H1 (cell line): ENCODE measurements at regions not wholly inside any gene's neighbourhood (a gene's known extent, or its start where the extent isn't known, plus 50 kb on each side); places are given as distances from the start of the nearest gene placed in this dataset.

Experiments
- CTCF ChIA-PET: fragments of 300-600 bp; sonication (Branson Sonifier 250); formaldehyde crosslinking; loops from one replicate; lab custom pipeline; 2021; ENCODE audit not compliant: partially characterized antibody; lab: Charles Lee
- POLR2A ChIA-PET: fragments of 300-600 bp; sonication (Branson Sonifier 250); formaldehyde crosslinking; loops from one replicate; lab custom pipeline; 2021; ENCODE audit warnings: inconsistent platforms; ENCODE audit not compliant: partially characterized antibody; lab: Charles Lee
- DNase-seq, 2 experiments: peaks; one replicate each; pipeline versions ENCODE4 v3.0.0 to v3.0.0-alpha.2; 2010 to 2022; ENCODE audit warnings: low spot score in 2 of 2, low read depth in 1 of 2, mixed read lengths in 1 of 2
- FAIRE-seq: peaks from 2 replicates; lab custom pipeline; 2011; peaks lifted over from hg19 to GRCh38; lab: Jason Lieb, UNC
- H2AFZ ChIP-seq: 2 replicates; pipeline ENCODE4 v1.8.1; 2012; ENCODE audit warnings: low read length, inconsistent platforms
- H2AK5ac ChIP-seq: 2 replicates; pipeline ENCODE4 v1.6.1; 2013; ENCODE audit warnings: low read depth, low read length
- H2BK120ac ChIP-seq: replicated peaks from 2 replicates; pipeline ENCODE3; 2013; ENCODE audit warnings: low read depth, low read length, inconsistent platforms
- H2BK12ac ChIP-seq: 2 replicates; pipeline ENCODE4 v1.6.1; 2013; ENCODE audit warnings: low read depth, low read length
- H2BK15ac ChIP-seq: 2 replicates; pipeline ENCODE4 v1.6.1; 2013; ENCODE audit warnings: low read length
- H2BK20ac ChIP-seq: 2 replicates; pipeline ENCODE4 v1.6.1; 2013; ENCODE audit warnings: low read length
- H2BK5ac ChIP-seq: 2 replicates; pipeline ENCODE4 v1.6.1; 2013; ENCODE audit warnings: low read depth, low read length
- H3K14ac ChIP-seq: 2 replicates; pipeline ENCODE4 v1.6.1; 2013; ENCODE audit warnings: inconsistent platforms; ENCODE audit not compliant: insufficient read length
- H3K18ac ChIP-seq: 2 replicates; pipeline ENCODE4 v1.6.1; 2013; ENCODE audit warnings: low read length; ENCODE audit errors: extremely low read depth
- H3K23ac ChIP-seq: 2 replicates; pipeline ENCODE4 v1.6.1; 2013; ENCODE audit warnings: inconsistent platforms; ENCODE audit not compliant: insufficient read length
- H3K23me2 ChIP-seq: 2 replicates; pipeline ENCODE4 v1.6.1; 2013; ENCODE audit warnings: low read depth, low read length
- H3K27ac ChIP-seq: 2 replicates; pipeline ENCODE4 v1.6.1; 2011; ENCODE audit warnings: low read depth, low read length, inconsistent platforms
- H3K27me3 ChIP-seq, 4 experiments: replicated peaks in 1 of 4; 1 replicate in 1 of 4; 2 replicates in 3 of 4; pipeline versions ENCODE4 v1.6.1 to v1.8.1; 2011 to 2013; ENCODE audit warnings: low read length in 3 of 4, mild to moderate bottlenecking in 3 of 4, inconsistent platforms in 2 of 4, mixed read lengths in 2 of 4, moderate library complexity in 1 of 4; ENCODE audit not compliant: control insufficient read depth in 3 of 4, insufficient read depth in 3 of 4; ENCODE audit errors: extremely low read depth in 1 of 4
- H3K36me3 ChIP-seq, 4 experiments: 2 replicates each; pipeline versions ENCODE4 v1.6.1 to v1.8.1; 2011 to 2013; ENCODE audit warnings: mild to moderate bottlenecking in 4 of 4, low read length in 3 of 4, moderate library complexity in 2 of 4, control low read depth in 1 of 4, inconsistent platforms in 1 of 4; ENCODE audit not compliant: insufficient read depth in 4 of 4, control insufficient read depth in 2 of 4
- H3K4ac ChIP-seq: replicated peaks from 2 replicates; pipeline ENCODE3; 2013; ENCODE audit warnings: low read length, low read depth, mixed read lengths, inconsistent platforms; ENCODE audit not compliant: insufficient read length
- H3K4me1 ChIP-seq, 4 experiments: replicated peaks in 1 of 4; 1 replicate in 1 of 4; 2 replicates in 3 of 4; pipeline versions ENCODE4 v1.6.1 to v1.8.1; 2011 to 2013; ENCODE audit warnings: low read length in 3 of 4, inconsistent platforms in 2 of 4, mixed read lengths in 1 of 4; ENCODE audit not compliant: insufficient read depth in 4 of 4, control insufficient read depth in 3 of 4
- H3K4me2 ChIP-seq, 2 experiments: 2 replicates each; pipeline versions ENCODE4 v1.6.1 to v1.8.1; 2011 to 2013; ENCODE audit warnings: low read depth in 2 of 2, low read length in 2 of 2, control low read depth in 1 of 2, inconsistent platforms in 1 of 2, mild to moderate bottlenecking in 1 of 2; ENCODE audit not compliant: insufficient read depth in 1 of 2
- H3K4me3 ChIP-seq, 4 experiments: fragments of 200-600, 300-600 bp in 1 of 4; sonication (generic), shearing (Covaris generic), sonication (Bioruptor Twin) in 1 of 4; 2 replicates each; pipeline versions ENCODE4 v1.5.1 to v1.8.1; 2011 to 2016; ENCODE audit warnings: low read length in 4 of 4, low read depth in 3 of 4, control low read depth in 2 of 4, inconsistent platforms in 2 of 4, mild to moderate bottlenecking in 2 of 4, mixed read lengths in 1 of 4, moderate library complexity in 1 of 4; ENCODE audit not compliant: insufficient read depth in 2 of 4; ENCODE audit errors: extremely low read depth in 1 of 4
- H3K56ac ChIP-seq: replicated peaks from 2 replicates; pipeline ENCODE3; 2013; ENCODE audit warnings: low read depth, mild to moderate bottlenecking, mixed read lengths, low read length, inconsistent platforms; ENCODE audit not compliant: insufficient read length
- H3K79me1 ChIP-seq: 2 replicates; pipeline ENCODE4 v1.6.1; 2013; ENCODE audit warnings: low read depth, low read length, control low read depth
- H3K79me2 ChIP-seq, 2 experiments: 2 replicates each; pipeline versions ENCODE4 v1.6.1 to v1.8.1; 2012 to 2013; ENCODE audit warnings: low read length in 2 of 2, mild to moderate bottlenecking in 2 of 2, inconsistent platforms in 1 of 2; ENCODE audit not compliant: insufficient read depth in 2 of 2, control insufficient read depth in 1 of 2
- H3K9ac ChIP-seq, 4 experiments: replicated peaks in 1 of 4; 1 replicate in 1 of 4; 2 replicates in 3 of 4; pipeline versions ENCODE4 v1.6.1 to v1.8.1; 2011 to 2013; ENCODE audit warnings: low read depth in 3 of 4, low read length in 3 of 4, control low read depth in 2 of 4, mild to moderate bottlenecking in 2 of 4, moderate library complexity in 2 of 4, inconsistent platforms in 1 of 4; ENCODE audit errors: extremely low read depth in 1 of 4
- H3K9me3 ChIP-seq, 2 experiments: 2 replicates each; pipeline versions ENCODE4 v1.6.1 to v1.8.1; 2012 to 2013; ENCODE audit warnings: mild to moderate bottlenecking in 2 of 2, moderate library complexity in 2 of 2, control low read depth in 1 of 2, inconsistent platforms in 1 of 2, low read depth in 1 of 2, low read length in 1 of 2, mixed read lengths in 1 of 2; ENCODE audit not compliant: insufficient read depth in 2 of 2
- H4K20me1 ChIP-seq, 2 experiments: replicated peaks in 1 of 2; 2 replicates each; pipeline versions ENCODE3 to v1.8.1; 2011 to 2013; ENCODE audit warnings: inconsistent platforms in 2 of 2, low read length in 2 of 2, mild to moderate bottlenecking in 1 of 2; ENCODE audit not compliant: insufficient read depth in 2 of 2, control insufficient read depth in 1 of 2
- H4K5ac ChIP-seq: 2 replicates; pipeline ENCODE4 v1.6.1; 2013; ENCODE audit warnings: low read length, low read depth, mixed read lengths, inconsistent platforms; ENCODE audit not compliant: insufficient read length
- H4K8ac ChIP-seq: 2 replicates; pipeline ENCODE4 v1.8.0; 2013; ENCODE audit warnings: mild to moderate bottlenecking, moderate library complexity, low read length, inconsistent platforms; ENCODE audit not compliant: insufficient read depth; ENCODE audit errors: extremely low read depth
- H4K91ac ChIP-seq: replicated peaks from 2 replicates; pipeline ENCODE3; 2013; ENCODE audit warnings: low read length, mixed read lengths, inconsistent platforms; ENCODE audit not compliant: insufficient read length
- CBX8 ChIP-seq: fragments of 300-800, 300-1000 bp; sonication (generic); IDR thresholded peaks from 2 replicates; pipeline ENCODE4 v1.7.1; 2016; ENCODE audit warnings: low read depth, low read length, borderline replicate concordance
- CHD1 ChIP-seq: IDR thresholded peaks from 2 replicates; pipeline ENCODE4 v1.6.1; 2012; ENCODE audit warnings: low read depth, low read length, improper control_type of control experiment
- EGR1 ChIP-seq: IDR thresholded peaks from 2 replicates; pipeline ENCODE4 v1.6.1; 2011; ENCODE audit warnings: low read depth, low read length, borderline replicate concordance
- FOSL1 ChIP-seq: IDR thresholded peaks from 2 replicates; pipeline ENCODE4 v1.6.1; 2011; ENCODE audit warnings: mild to moderate bottlenecking, low read depth, low read length, moderate library complexity; ENCODE audit not compliant: insufficient read depth
- JUN ChIP-seq: IDR thresholded peaks from 2 replicates; pipeline ENCODE4 v1.6.1; 2011; ENCODE audit warnings: low read depth, mild to moderate bottlenecking, improper control_type of control experiment, low read length
- JUND ChIP-seq: IDR thresholded peaks from 2 replicates; pipeline ENCODE4 v1.6.1; 2011; ENCODE audit warnings: mild to moderate bottlenecking, improper control_type of control experiment, low read length
- KDM4A ChIP-seq: IDR thresholded peaks from one replicate; pipeline ENCODE4 v1.7.1; 2012; ENCODE audit warnings: low read depth, mild to moderate bottlenecking, moderate library complexity, low read length, inconsistent platforms; ENCODE audit not compliant: severe bottlenecking
- NANOG ChIP-seq: IDR thresholded peaks from 2 replicates; pipeline ENCODE4 v1.6.1; 2011; ENCODE audit warnings: low read length, low read depth, mild to moderate bottlenecking, inconsistent platforms; ENCODE audit not compliant: insufficient read depth, poor library complexity, severe bottlenecking
- SP4 ChIP-seq: IDR thresholded peaks from 2 replicates; pipeline ENCODE4 v1.6.1; 2012; ENCODE audit warnings: low read length, inconsistent platforms
- TEAD4 ChIP-seq: IDR thresholded peaks from 2 replicates; pipeline ENCODE4 v1.6.1; 2012; ENCODE audit warnings: low read depth, low read length, inconsistent platforms, mixed read lengths
- ZNF274 ChIP-seq: IDR thresholded peaks from 2 replicates; pipeline ENCODE4 v1.7.0; 2012; ENCODE audit warnings: low read length, borderline replicate concordance; ENCODE audit errors: extremely low read depth
- WGBS, 2 experiments: shearing (Covaris generic) in 1 of 2; methylation state at CpG; one replicate each; pipeline versions ENCODE4 v1.1.6 to v1.1.7; 2013 to 2015; ENCODE audit warnings: low lambda C conversion rate in 2 of 2, mixed read lengths in 2 of 2, inconsistent platforms in 1 of 2, low coverage in 1 of 2, missing lambda C conversion rate in 1 of 2; ENCODE audit not compliant: insufficient replicate concordance in 2 of 2, insufficient coverage in 1 of 2, insufficient read length in 1 of 2; ENCODE audit errors: extremely low coverage in 1 of 2, missing lambda C conversion rate in 1 of 2; 5-methylcytosine and 5-hydroxymethylcytosine counted together

DNA sequence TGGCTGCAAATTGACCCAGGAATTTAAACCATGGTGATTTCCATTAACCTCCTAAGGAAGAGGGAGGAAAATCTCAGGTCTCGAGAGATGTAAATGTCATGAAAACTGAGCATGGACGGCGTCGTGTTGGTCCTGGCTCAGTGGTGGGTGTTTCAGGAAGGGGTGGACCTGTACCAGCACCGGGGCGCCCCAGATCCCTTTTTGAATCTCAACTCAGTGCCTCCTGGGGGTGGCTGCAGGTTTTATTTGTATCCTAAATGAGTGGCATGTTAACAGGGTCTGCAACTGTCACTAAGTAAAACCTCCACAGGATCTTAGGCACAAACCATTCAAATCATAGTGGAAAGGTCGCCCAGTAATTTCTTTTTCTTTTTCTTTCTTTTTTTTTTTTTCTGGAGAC lies 101.3 kb downstream of the ASCL4 start:
- CTCF ChIA-PET, result interaction anchor here (0.9 to 3.0 kb wide), 4 partner anchors 10 to 117 kb away, joined by 3 to 18 read pairs (median 3); no protein-coding TSS in a partner anchor
- Histone ChIP-seq H3K9me3 (no peaks in the 10 kb centered on the region), H3K4me2 (no peak overlapping the region), H3K36me3 (no peaks in the 10 kb centered on the region), H3K27me3 (peaks cover 0 to 3% (median 0%) of the 10 kb centered on the region in 4 experiments; a peak in 2 of 7 replicates), H3K27ac (no peak overlapping the region), H2BK12ac (no peak overlapping the region), H3K23me2 (no peaks in the 10 kb centered on the region), H3K79me2 (no peaks in the 10 kb centered on the region), H4K5ac (no peak overlapping the region), H2BK20ac (no peak overlapping the region), H3K4ac (no peak overlapping the region), H2BK5ac (no peak overlapping the region), H3K56ac (no peak overlapping the region), H3K23ac (no peak overlapping the region), H2BK120ac (no peak overlapping the region), H3K14ac (no peak overlapping the region), H2AK5ac (no peak overlapping the region), H2AFZ (no peak overlapping the region), H4K8ac (no peak overlapping the region), H3K4me3 (no peak overlapping the region), H3K9ac (no peak overlapping the region), H4K20me1 (peaks cover 0 to 2% of the 10 kb centered on the region in 2 experiments)
- FAIRE-seq, result no peak
- DNase-seq, result no peak
- POLR2A ChIA-PET, result interaction anchor here (1.2 kb wide), 1 partner anchor 11 kb away, joined by 5 read pairs; no protein-coding TSS in a partner anchor
- 84% methylated on average over 7 of the region's 7 CpGs; no CpG with 5 or more reads in 1 of the 2 experiments for WGBS, 2 experiments
- TF ChIP-seq CBX8 (no peak), KDM4A (no peak), NANOG (no peak), FOSL1 (no peak), JUND (no peak), EGR1 (no peak), SP4 (no peak), TEAD4 (no peak), ZNF274 (no peak), CHD1 (no peak), JUN (no peak)
- TF ChIP-seq, all 59 proteins: peak for 0
- H3K4me1 ChIP-seq, result no peaks in the 10 kb centered on the region
- no peak overlapping the region for H2BK15ac ChIP-seq
- no peak overlapping the region for H3K18ac ChIP-seq
- no peak overlapping the region for H4K91ac ChIP-seq
- H3K79me1 ChIP-seq, result no peaks in the 10 kb centered on the region
